Mucosa of descending colon (tissue), 3 donors: ENCODE measurements at regions not wholly inside any gene's neighbourhood (a gene's known extent, or its start where the extent isn't known, plus 50 kb on each side); places are given as distances from the start of the nearest gene placed in this dataset.

Source experiments
- ATAC-seq: fragments of 200-7000 bp; cut with Tn5 transposase; one replicate; pipeline ENCODE4 v1.9.1; 2020; ENCODE audit warnings: mild to moderate bottlenecking, moderate library complexity
- DNase-seq, 3 donors: peaks; one replicate each; pipeline ENCODE4 v3.0.0-alpha.2; 2020
- H3K36me3 ChIP-seq: fragments of 200-600 bp; one replicate; pipeline ENCODE4 v1.8.0; 2021; ENCODE audit warnings: low read depth, mild to moderate bottlenecking
- H3K4me1 ChIP-seq: fragments of 200-600 bp; one replicate; pipeline ENCODE4 v1.8.0; 2021; ENCODE audit warnings: low read depth, mild to moderate bottlenecking
- H3K4me3 ChIP-seq: fragments of 200-600 bp; one replicate; pipeline ENCODE4 v1.8.0; 2021; ENCODE audit warnings: mild to moderate bottlenecking
- H3K9me3 ChIP-seq: fragments of 200-600 bp; one replicate; pipeline ENCODE4 v1.8.0; 2021; ENCODE audit warnings: mild to moderate bottlenecking
- CTCF ChIP-seq: fragments of 200-600 bp; IDR thresholded peaks from one replicate; pipeline ENCODE4 v1.8.0; 2022; ENCODE audit warnings: antibody characterized with exemption, mild to moderate bottlenecking
- intact Hi-C, 2 donors: fragments of 100-400 bp; cut with DNase I in 1 of 2; cut with micrococcal nuclease in 1 of 2; formaldehyde crosslinking; loops; one replicate each; pipeline versions ENCODE4 v1.11.0 to v1.11.1; 2022; cut with DNase I, micrococcal nuclease
- donor health status: DM: no; HTN: no; CAD: no; lungs with moderate emphysema.
- donor health status: DM: no; HTN: no; CAD: no.
- donor health status: DM: no; HTN: yes; CAD: no.

DNA sequence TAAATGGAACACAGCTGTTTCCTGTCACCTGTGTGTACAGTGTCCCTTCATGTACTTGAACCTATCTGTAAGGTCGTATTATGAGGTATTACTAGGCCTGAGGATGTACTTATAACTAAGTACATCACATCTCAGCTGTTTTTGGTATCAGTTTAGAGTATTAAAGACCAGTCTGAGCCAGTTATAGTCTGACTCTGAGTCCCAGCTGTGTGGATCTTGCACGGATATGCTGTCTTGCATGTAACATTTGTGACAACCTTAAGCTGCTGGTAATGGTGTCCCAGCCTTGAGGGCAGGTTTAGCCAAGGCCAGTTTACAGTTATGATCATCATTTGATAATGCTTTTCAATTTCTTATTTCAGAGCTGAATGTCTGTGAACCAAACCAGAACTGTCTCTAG lies 496.3 kb downstream of the SLC4A3 start:
- no peak for ATAC-seq
- no peak for DNase-seq
- no peak overlapping the region for H3K4me3 ChIP-seq
- intact Hi-C loops = no loop called here
- no peak for TF ChIP-seq CTCF
- no peaks in the 10 kb centered on the region for H3K9me3 ChIP-seq
- H3K4me1 ChIP-seq = no peaks in the 10 kb centered on the region
- no peaks in the 10 kb centered on the region for H3K36me3 ChIP-seq

GRCh38 chr2:220125551-220125950 lies 498.1 kb downstream of the SLC4A3 start:
- no peak for TF ChIP-seq CTCF
- Histone ChIP-seq H3K36me3 (no peaks in the 10 kb centered on the region), H3K9me3 (no peaks in the 10 kb centered on the region), H3K4me3 (no peak overlapping the region), H3K4me1 (no peaks in the 10 kb centered on the region)
- DNase-seq (no peak), ATAC-seq (no peak)
- intact Hi-C loops = no loop called here

- intact Hi-C loops = no loop called here
- ATAC-seq = no peak
- Histone ChIP-seq H3K36me3 (no peaks in the 10 kb centered on the region), H3K9me3 (no peaks in the 10 kb centered on the region), H3K4me1 (no peaks in the 10 kb centered on the region), H3K4me3 (no peak overlapping the region)
- no peak for DNase-seq
- TF ChIP-seq CTCF = no peak
Observed at GRCh38 chr2:220127311-220127710, 499.9 kb downstream of the SLC4A3 start.

DNA sequence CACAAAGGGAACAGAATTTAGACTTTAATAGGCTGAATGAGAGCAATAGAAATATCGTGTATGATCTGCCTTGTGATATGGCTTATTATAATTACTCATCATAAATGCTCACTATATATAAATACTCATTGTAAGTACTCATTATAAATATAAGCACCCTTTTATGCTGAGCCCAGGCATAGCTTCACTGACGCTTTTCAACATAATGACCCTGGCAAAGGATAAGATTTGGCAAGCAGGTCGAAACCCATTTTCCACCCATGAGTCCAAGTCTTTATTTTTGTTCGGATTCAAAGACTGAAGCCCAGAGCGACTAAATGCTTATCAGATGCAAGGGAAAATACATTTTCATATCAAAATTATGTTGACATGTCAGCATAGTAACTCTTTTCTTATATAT lies 500.4 kb downstream of the SLC4A3 start:
- intact Hi-C loops = no loop called here
- Histone ChIP-seq H3K36me3 (no peaks in the 10 kb centered on the region), H3K9me3 (no peaks in the 10 kb centered on the region), H3K4me1 (no peaks in the 10 kb centered on the region), H3K4me3 (no peak overlapping the region)
- TF ChIP-seq CTCF = no peak
- no peak for DNase-seq
- no peak for ATAC-seq

GRCh38 chr2:220129391-220129790 lies 502.0 kb downstream of the SLC4A3 start:
- H3K9me3 ChIP-seq = no peaks in the 10 kb centered on the region
- intact Hi-C loops = no loop called here
- H3K4me3 ChIP-seq = no peak overlapping the region
- no peaks in the 10 kb centered on the region for H3K36me3 ChIP-seq
- ATAC-seq (no peak), DNase-seq (no peak)
- no peaks in the 10 kb centered on the region for H3K4me1 ChIP-seq
- TF ChIP-seq CTCF = no peak
